RPMI7951 (cell line): ENCODE measurements at regions not wholly inside any gene's neighbourhood (a gene's known extent, or its start where the extent isn't known, plus 50 kb on each side); places are given as distances from the start of the nearest gene placed in this dataset.
"Not testable (repeated sequence)": the region's sequence is repeated elsewhere in the genome, so short reads cannot be mapped to it uniquely, and the experiment has no call there.

Experiments used
- DNase-seq: peaks from one replicate; pipeline ENCODE4 v3.0.0-alpha.2; 2012; ENCODE audit warnings: low read depth

DNA sequence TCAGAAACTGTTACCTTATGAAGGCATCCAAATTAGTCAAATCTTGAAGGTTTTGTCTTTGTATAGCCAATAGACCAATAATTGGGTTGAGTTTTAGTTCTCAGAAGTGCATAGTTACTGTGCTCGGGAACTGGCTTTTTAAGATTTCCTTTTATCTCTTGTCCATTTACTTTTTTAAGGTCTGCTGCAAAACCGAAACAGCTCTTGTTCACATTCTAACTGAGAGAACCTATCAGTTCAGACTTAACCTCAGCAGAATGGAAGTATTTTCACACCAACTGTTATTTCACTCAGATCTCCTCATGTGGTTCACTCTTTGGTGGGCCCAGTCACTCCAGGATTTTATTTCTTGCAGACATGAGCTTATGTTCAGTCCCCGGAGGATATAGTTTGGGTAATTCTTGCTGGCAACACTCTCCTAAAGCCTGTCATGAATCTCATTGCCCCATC, 55.5 kb downstream of the TPBG start:
- no peak for DNase-seq

- DNase-seq, result no peak
Measured at GRCh38 chr6:82419859-82420258, 56.2 kb downstream of the TPBG start.

GRCh38 chr6:82430611-82431010, 67.0 kb downstream of the TPBG start:
- DNase-seq, result no peak

GRCh38 chr6:82436740-82437139, 73.1 kb downstream of the TPBG start:
- DNase-seq, result no peak

DNA sequence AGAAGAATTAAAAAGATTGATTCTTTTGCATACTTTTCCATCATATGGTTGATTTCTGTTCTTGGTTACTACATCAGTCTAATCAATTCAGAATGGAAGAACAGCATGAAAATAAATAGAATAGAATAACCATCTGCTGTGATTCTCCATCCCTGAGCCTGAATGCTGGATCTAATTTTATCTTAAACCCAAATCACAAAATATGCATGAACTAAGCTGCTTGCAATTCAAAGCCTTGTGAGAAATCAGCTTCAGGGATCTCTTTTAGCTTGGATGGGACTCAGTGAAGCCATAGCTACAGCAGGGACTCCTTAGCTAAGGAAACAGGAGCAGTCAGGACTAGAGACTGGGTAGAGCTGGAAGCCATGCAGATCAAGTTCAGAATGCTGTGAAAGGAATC, 74.1 kb downstream of the TPBG start:
- no peak for DNase-seq

DNA sequence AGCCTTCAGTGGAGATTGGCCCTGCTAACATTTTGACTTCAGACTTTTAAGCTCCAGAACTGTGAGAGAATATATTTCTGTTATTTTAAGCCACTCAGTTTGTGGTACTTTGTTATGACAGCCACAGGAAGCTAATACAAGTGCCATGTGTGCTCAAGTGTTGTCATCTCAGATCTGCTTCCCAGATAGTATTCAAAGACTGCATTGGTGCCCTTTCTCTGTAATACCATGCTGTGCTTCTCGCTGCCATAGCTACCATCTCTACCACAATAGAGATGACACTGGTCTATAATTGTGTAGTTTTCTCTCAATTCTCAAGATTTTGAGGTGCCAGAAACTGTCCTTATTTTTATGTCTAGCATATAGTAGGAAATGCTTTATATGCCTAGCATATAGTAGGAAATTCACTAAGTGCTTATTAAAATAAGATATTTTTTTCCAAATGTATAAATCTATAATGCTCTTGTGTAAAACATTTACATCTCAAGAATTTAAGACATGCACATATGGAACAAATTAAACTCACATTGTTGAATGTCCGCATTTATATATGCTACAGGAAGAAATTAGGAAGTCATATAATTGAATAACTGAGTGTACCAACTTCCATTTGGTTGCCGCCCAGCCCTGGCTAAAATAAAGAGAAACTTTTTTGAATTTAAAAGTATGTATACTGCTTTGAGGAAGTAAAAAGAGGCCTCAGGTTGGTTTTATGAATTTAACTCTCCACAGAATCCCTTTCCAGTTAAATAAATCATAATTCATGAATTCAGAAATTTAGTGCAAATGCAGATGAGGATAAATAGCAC, 77.6 kb downstream of the TPBG start:
- peak; percentile 37 for DNase-seq

DNA sequence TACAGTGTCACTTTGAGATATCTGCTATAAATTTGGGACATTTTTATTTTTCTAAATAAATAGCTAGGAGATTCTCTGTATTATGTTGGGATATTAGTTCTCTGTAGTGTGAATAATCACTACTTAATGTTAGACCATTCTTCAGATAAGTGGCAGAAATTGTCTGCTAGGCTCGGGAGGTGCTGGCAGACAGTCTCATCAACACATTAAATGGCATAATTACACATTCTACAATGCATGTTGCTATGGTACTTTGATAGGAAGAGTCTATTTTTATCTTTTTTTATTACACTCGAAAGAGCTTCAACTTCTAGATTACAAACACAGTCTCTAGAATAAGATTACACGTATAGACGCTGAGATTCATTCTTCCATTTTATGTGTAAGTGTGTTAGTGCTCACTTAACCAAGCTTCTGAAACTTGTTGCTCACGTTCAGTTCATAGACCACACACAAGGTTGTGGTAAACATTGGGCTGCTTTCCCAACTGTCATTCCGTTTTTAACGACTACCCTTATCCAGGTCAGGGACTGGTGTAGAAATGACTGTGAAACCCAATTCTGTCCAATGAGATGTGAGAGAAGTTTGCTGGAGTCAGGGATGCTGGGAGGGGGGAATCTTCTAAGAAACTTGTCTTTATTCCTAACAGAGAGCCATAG, 78.6 kb downstream of the TPBG start:
- DNase-seq, result peak; percentile 6

DNA sequence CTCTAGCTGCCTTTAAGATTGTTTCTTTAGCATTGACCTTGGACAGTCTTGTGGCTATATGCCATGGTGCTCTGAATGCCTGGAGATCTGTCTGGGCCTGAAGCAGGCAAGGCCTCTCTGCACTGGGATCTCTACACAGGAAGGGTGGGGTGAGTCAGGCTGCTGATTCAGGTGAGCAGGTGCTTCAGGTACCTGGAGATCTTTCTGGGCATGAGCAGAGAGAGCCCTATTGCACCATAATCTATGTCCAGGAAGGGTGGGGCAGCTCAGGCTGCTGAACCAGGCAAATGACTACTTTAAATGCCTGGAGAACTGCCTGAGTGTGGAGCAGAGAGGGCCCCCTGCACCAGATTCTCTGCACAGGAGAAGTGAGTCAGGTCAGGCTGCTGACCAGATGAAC, 94.5 kb downstream of the TPBG start:
- DNase-seq, result no peak

DNA sequence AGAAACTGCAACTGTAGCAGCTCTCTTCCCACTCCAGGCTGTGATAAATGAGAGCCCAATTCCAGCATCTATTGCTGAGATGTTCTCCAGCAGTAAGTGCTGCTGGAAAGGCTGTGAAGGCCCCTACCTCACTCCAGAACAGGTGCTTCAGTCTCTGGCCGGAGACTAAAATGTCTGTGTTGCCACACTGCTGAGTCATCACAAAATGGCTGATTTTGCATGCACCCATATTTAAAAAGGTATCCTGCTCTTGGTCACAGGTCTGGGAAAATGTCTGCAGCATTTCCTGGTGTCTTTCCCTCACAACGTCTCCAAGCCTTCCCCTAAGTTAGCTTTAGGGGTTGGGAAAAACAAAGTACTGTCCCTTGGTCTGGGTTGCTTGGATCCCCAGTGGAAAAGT, 95.1 kb downstream of the TPBG start:
- no peak for DNase-seq

DNA sequence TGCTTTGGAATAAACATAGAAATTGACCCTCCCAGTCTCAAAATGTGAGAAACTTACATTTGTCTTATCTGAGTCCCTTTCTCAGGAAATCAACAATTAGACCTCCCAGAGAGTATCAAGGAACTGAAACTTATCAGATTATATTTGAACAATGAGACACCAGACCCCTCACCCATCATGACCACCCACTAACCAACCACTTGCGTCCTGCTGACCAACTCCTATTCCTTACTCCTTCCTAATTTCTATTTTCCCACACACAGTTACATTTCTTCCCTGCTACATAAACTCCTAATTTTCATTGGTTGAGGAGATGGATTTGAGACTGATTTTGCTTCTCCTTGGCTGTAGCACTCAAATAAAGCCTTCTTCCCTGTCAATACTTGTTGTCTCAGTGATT, 97.9 kb downstream of the TPBG start:
- DNase-seq, result no peak

GRCh38 chr6:82467338-82467737, 103.7 kb downstream of the TPBG start:
- DNase-seq, result no peak

DNA sequence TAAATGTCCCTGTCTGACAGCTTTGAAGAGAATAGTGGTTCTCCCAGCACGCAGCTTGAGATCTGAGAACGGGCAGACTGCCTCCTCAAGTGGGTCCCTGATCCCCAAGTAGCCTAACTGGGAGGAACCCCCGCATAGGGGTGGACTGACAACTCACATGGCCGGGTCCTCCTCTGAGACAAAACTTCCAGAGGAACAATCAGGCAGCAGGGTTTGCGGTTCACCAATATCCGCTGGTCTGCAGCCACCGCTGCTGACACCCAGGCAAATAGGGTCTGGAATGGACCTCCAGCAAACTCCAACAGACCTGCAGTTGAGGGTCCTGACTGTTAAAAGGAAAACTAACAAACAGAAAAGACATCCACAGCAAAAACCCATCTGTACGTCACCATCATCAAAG, 106.5 kb downstream of the TPBG start:
- not testable (repeated sequence) for DNase-seq

DNA sequence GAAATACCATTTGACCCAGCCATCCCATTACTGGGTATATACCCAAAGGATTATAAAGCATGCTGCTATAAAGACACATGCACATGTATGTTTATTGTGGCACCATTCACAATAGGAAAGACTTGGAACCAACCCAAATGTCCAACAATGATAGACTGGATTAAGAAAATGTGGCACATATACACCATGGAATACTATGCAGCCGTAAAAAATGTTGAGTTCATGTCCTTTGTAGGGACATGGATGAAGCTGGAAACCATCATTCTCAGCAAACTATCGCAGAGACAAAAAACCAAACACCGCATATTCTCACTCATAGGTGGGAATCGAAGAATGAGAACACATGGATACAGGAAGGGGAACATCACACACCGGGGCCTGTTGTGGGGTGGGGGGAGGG, 111.5 kb downstream of the TPBG start:
- DNase-seq, result not testable (repeated sequence)

DNA sequence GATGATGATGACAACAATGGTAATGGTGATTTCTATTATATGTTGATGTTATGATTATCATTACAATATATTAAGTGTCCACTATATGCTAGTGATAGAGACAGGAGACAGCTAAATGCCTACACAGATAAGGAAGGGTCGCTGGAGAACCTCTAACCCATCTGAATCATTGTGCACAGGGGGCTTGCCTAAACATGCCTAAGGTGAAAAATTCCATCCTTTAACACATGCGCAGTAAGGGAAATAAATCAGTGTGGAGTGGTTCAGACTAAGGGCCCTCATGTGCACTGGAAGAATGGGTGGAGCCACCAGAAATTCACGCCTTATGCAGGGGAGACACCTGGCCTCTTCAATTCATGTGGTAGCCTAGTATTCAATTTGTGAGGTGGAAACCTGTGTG, 120.4 kb downstream of the TPBG start:
- no peak for DNase-seq

DNA sequence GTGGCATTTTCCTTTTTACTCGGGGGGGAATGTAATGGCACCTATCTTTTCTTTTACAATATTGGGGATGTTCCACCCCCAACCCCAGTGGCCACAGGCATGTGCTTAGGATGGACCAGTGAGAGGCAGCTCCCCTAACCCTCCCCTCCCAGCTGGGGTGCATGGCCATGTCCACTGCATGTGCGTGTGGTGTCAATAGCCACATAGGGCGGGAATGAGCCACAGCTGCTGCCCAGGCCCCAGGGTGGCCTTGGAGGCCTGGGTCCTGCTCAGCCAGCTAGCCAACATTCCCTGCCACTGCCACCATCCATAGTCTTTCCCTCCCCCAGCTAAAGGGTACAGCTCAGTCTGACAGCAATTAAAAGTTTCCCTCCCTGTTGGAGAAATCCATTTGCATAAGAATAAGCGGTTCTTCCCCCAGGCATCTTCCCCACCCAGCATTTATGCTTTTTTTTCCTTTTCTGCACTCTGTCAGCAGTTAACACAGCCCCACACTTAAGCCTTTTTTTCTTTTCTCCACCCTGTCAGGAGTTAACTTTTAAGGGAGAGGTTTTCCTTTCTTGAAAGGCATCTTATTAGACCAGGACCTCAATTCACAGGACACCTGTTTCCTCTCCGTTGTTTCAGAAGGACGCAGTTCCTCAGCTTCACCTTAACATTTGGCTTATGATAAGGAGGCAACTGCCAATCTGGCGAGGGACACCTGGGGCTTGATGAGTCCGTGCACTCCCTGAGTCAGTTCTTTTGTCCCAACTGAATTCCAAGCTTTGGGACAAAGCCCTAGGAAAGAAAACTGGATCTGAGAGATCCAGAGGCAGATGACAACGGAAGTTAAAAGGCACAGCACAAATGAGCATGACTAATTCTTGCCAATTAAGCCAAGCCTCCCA, 121.4 kb downstream of the TPBG start:
- no peak for DNase-seq

DNA sequence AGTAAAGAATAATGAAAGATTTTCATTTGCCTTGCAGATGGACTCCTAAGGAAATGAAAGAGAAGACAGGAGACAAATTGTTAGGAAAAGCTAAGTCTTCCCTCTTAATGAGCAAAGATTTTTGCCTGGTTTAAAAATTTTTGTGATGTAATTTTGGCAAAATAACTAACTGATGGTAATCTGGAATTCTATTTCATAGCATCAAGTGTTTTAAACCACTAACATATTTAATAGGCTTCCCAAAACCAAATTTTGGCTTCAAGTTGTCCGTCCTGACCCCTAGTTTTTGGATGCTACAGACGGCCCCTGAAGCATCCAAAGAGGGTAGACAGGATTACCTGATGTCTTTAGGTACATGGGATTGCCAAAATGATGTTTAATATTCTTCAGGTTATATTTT, 124.3 kb downstream of the TPBG start:
- no peak for DNase-seq

DNA sequence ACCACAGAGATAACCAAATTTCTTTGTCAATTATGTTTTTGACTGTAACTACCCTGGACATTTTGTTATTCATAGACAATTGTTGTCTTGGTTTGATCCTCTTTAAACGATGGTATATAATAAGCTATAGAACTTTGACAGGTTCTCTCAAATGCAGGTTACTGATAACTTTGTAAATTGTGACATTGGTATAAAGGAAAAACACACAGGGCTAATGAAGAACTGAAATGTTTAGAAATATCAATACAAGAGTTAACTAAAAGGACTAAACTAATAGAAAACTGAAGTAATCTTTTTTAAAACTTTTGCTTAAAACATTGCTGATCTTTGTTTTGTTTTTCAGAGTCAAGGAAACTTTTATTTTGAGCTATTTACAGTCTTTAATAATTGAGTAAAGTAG, 124.8 kb downstream of the TPBG start:
- no peak for DNase-seq

DNA sequence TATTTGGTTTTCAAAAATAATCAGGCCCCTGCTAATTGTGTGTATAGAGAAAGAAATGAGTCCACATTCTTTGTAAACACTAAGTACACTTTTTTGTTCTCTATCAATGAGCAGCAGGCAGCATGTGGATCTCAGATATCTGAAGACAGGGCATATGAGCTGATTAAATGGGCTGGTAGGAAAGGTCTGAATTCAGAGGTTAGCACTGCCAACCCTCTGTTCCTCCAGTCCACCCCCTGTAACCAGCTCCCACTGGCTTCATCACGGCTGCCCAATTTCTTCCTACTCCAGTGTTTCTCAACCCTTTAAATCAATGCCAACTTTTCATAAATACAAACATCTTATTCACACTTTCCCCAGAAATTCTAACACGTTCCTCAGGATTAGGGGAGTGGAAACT, 128.5 kb downstream of the TPBG start:
- DNase-seq, result no peak

DNA sequence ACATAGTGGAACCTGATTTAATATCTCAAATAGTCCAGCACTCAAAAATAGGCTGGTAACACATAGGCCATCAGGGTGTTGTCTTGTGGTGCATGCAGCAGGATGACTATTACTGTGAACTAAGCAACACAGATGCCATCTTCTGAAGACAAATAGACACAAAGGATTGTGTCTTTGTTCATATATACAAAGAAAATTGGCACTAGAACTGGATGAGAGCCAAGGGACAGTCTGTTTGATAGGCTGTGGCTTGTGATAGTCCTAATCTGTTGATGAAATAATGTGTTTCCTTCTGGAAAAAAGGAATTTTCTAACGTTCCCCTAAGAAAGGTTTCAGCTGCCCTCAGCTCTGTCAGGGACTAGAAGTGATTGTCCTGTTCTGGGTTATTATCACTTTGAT, 129.8 kb downstream of the TPBG start:
- DNase-seq, result no peak

- no peak for DNase-seq
Measured at GRCh38 chr6:82494367-82494766, 130.8 kb downstream of the TPBG start.

- not testable (repeated sequence) for DNase-seq
Measured at GRCh38 chr6:82501901-82502300, 138.3 kb downstream of the TPBG start.

DNA sequence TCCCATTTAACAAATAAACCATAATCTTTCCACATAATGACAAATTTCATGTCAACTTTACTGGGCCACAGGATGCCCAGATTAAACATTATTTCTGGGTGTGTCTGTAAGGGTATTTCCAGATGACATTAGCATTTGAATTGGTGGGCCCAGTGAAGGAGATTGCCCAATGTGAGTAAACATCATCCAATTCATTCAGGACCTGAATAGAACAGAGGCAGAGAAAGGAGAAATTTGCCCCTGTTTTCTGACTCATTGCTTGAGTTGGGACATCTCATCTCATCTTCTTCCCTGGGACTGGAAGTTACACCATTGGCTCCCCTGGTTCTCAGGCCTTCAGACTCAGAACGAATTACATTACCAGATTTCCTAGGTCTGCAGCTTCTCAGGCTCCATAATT, 142.9 kb downstream of the TPBG start:
- peak; percentile 64 for DNase-seq
